NCI-H69 (cell line): ENCODE measurements at regions not wholly inside any gene's neighbourhood (a gene's known extent, or its start where the extent isn't known, plus 50 kb on each side); places are given as distances from the start of the nearest gene placed in this dataset.

Experiments
- DNase-seq: peaks from one replicate; lab custom pipeline; 2025; lab: John Stamatoyannopoulos, UW

DNA sequence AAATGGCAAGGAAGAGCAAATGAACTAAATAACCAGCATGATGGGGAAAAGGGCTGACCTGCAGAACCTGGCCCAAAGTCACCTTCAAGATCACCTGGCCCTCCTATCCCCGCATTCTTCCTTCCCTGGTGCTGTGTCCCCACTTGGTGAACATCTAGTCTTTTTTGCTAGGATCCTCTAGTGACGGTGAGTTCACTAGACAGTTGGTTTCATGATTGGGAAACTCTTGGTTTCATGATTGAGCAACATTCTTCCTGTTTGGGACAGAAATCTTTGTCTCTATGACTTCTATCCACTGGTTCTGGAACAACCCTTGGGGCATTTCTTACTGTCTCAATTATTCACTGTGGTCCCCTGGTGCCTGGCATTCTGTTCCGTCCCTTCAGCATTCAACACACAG lies 50.2 kb upstream of the DAB2IP start:
- DNase-seq, result no peak
